Lower lobe of right lung (tissue), 2 donors: ENCODE measurements at regions not wholly inside any gene's neighbourhood (a gene's known extent, or its start where the extent isn't known, plus 50 kb on each side); places are given as distances from the start of the nearest gene placed in this dataset.

ENCODE experiments used
- ATAC-seq, 2 donors: fragments of 200-7000 bp; cut with Tn5 transposase; one replicate each; pipeline ENCODE4 v1.9.1; 2020 to 2022; ENCODE audit warnings: mild to moderate bottlenecking in 2 of 2, moderate library complexity in 2 of 2
- DNase-seq: peaks from one replicate; pipeline ENCODE4 v3.0.0-alpha.2; 2020
- H3K27ac ChIP-seq: fragments of 200-600 bp; one replicate; pipeline ENCODE4 v1.8.0; 2022
- H3K27me3 ChIP-seq: fragments of 200-600 bp; one replicate; pipeline ENCODE4 v1.8.0; 2022; ENCODE audit warnings: low read depth
- H3K36me3 ChIP-seq: fragments of 200-600 bp; one replicate; pipeline ENCODE4 v1.8.0; 2022; ENCODE audit warnings: mild to moderate bottlenecking
- H3K4me1 ChIP-seq: fragments of 200-600 bp; one replicate; pipeline ENCODE4 v1.8.0; 2022
- H3K4me3 ChIP-seq: fragments of 200-600 bp; one replicate; pipeline ENCODE4 v1.8.0; 2022; ENCODE audit warnings: mild to moderate bottlenecking
- H3K9me3 ChIP-seq: fragments of 200-600 bp; one replicate; pipeline ENCODE4 v1.8.0; 2022
- intact Hi-C: fragments of 100-400 bp; cut with DNase I; formaldehyde crosslinking; loops from one replicate; pipeline ENCODE4 v1.11.0; 2022
- TF ChIP-seq, protein P1 (sequence below): fragments of 200-600 bp; IDR thresholded peaks from one replicate; pipeline ENCODE4 v1.8.0; 2022; ENCODE audit warnings: antibody characterized with exemption, mild to moderate bottlenecking
- donor health status: DM: no; HTN: yes; CAD: no; lungs with severe emphysema.

DNA sequence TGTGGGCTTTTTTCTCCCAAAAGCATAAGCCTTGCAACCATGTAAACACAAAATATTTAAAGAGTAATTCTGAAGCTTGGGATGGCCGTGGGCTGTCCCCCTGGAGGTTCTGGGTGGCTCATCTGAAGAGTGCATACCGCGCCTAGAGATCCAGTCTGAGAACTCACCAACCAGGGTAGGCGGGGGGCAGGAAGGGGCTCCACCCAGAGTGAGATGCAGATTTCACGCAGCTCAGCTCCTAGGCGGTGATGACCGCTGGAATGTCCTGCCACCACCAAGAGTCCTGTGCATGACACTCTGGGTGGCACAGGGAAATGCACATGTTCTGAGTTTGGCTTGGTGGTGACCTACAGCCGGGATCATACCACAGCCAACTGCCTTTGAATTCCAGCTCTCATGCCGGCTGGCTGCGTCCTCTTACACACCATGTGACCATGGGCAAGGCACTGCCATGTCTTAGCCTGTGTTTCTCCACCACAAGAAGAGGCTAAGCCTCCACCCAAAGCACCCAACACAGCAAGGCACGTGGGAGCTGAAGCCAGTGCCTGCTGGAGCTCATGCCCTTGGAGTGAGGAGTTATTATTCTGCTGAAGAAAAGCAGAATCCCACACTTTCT is 125.1 kb upstream of the IQSEC1 start:
- Histone ChIP-seq H3K36me3 (no peaks in the 10 kb centered on the region), H3K27ac (no peak overlapping the region), H3K27me3 (peaks cover 18% of the 10 kb centered on the region), H3K4me1 (no peaks in the 10 kb centered on the region), H3K4me3 (no peak overlapping the region), H3K9me3 (no peaks in the 10 kb centered on the region)
- ATAC-seq: no peak
- peak; percentile 38 for DNase-seq
- intact Hi-C loops: no loop called here
- TF ChIP-seq, protein P1, sequence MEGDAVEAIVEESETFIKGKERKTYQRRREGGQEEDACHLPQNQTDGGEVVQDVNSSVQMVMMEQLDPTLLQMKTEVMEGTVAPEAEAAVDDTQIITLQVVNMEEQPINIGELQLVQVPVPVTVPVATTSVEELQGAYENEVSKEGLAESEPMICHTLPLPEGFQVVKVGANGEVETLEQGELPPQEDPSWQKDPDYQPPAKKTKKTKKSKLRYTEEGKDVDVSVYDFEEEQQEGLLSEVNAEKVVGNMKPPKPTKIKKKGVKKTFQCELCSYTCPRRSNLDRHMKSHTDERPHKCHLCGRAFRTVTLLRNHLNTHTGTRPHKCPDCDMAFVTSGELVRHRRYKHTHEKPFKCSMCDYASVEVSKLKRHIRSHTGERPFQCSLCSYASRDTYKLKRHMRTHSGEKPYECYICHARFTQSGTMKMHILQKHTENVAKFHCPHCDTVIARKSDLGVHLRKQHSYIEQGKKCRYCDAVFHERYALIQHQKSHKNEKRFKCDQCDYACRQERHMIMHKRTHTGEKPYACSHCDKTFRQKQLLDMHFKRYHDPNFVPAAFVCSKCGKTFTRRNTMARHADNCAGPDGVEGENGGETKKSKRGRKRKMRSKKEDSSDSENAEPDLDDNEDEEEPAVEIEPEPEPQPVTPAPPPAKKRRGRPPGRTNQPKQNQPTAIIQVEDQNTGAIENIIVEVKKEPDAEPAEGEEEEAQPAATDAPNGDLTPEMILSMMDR: no peak

GRCh38 chr3:13197795-13198194 is 124.6 kb upstream of the IQSEC1 start:
- no peaks in the 10 kb centered on the region for H3K9me3 ChIP-seq
- H3K27me3 ChIP-seq: peaks cover 15% of the 10 kb centered on the region
- H3K4me3 ChIP-seq: no peak overlapping the region
- H3K36me3 ChIP-seq: no peaks in the 10 kb centered on the region
- H3K27ac ChIP-seq: no peak overlapping the region
- ATAC-seq (no peak), DNase-seq (peak; percentile 28)
- TF ChIP-seq, protein P1: no peak
- intact Hi-C loops: no loop called here
- no peaks in the 10 kb centered on the region for H3K4me1 ChIP-seq

DNA sequence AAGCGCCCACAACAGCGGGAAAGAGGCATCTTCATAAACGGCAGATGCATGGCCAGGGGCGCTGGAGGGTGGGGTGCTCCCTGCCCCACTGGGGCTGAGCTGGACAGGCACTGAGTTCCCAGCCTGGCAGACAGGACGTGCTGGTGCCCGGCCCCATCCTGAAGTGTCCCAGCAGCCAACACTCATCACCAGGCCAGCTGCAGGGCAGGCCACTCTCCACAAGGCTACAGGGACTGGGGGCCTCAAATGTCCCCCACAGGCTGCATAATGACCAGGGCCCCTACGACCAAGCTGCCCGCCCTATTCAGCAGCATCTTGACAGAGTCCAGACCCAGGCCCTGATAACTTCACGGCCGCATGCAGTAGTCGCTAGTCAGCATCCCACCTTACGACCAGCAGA is 124.1 kb upstream of the IQSEC1 start:
- Histone ChIP-seq H3K9me3 (no peaks in the 10 kb centered on the region), H3K36me3 (no peaks in the 10 kb centered on the region), H3K4me3 (no peak overlapping the region), H3K27me3 (peaks cover 15% of the 10 kb centered on the region), H3K27ac (no peak overlapping the region), H3K4me1 (no peaks in the 10 kb centered on the region)
- ATAC-seq: no peak
- intact Hi-C loops: no loop called here
- DNase-seq: peak; percentile 21
- TF ChIP-seq, protein P1: no peak

- Histone ChIP-seq H3K27ac (no peak overlapping the region), H3K4me1 (no peaks in the 10 kb centered on the region), H3K4me3 (no peak overlapping the region), H3K27me3 (peaks cover 11% of the 10 kb centered on the region), H3K9me3 (no peaks in the 10 kb centered on the region), H3K36me3 (no peaks in the 10 kb centered on the region)
- DNase-seq (no peak), ATAC-seq (no peak)
- intact Hi-C loops: no loop called here
- TF ChIP-seq, protein P1: no peak
Observed at GRCh38 chr3:13195374-13195773, 122.1 kb upstream of the IQSEC1 start.

DNA sequence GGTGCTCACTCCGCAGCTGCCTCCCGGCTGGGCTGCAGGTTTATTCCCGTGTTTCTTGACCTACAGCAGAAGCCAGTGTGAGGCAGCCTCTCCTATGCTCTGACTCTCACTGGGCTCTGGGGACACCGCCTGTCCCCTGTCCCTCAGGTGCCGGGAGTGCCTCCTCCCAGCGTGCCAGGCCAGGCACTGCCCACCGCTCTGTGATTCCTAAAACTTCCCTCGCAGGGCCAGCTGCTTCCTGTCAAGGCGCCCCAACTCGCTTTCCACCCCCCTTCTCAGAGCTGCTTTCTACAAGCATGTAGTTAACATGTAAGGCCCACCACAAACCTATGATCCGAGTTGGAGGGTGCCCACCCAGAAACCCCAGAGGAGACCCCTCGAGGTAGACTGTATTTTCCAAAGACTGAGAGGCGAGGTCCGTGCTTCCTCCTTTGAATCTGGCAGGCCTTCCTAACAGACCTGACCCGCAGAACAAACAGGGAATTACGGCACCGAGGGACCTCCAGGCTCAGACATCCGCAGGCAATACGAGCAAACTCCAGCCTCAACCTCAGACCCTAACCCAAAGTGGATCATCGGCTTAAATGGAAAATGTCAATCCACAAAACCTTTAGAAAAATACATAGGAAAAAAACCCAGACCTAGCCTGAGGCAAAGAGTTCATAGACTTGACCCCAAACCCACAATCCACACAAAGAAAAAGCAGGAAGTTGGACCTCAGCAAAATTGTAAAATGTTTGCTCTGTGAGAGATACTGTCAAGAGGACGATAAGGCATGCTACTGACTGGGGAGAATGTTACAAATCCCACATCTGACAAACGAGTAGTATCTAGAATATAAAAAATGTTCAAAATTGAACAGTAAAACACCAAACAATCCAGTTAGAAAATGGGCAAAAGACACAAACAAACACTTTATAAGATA is 121.3 kb upstream of the IQSEC1 start:
- H3K4me3 ChIP-seq: no peak overlapping the region
- TF ChIP-seq, protein P1: no peak
- no peak overlapping the region for H3K27ac ChIP-seq
- peaks cover 10% of the 10 kb centered on the region for H3K27me3 ChIP-seq
- ATAC-seq: no peak
- no peaks in the 10 kb centered on the region for H3K4me1 ChIP-seq
- intact Hi-C loops: no loop called here
- peak; percentile 24 for DNase-seq
- no peaks in the 10 kb centered on the region for H3K9me3 ChIP-seq
- H3K36me3 ChIP-seq: no peaks in the 10 kb centered on the region
